AG10803 (cell line): ENCODE measurements at regions not wholly inside any gene's neighbourhood (a gene's known extent, or its start where the extent isn't known, plus 50 kb on each side); places are given as distances from the start of the nearest gene placed in this dataset.
"Not testable (repeated sequence)": the region's sequence is repeated elsewhere in the genome, so short reads cannot be mapped to it uniquely, and the experiment has no call there.

ENCODE experiments used
- DNase-seq: peaks from one replicate; pipeline ENCODE4 v3.0.0; 2010; ENCODE audit warnings: low read depth
- H3K4me3 ChIP-seq: 2 replicates; pipeline ENCODE4 v1.5.1; 2011; ENCODE audit warnings: mild to moderate bottlenecking, low read length, control low read depth
- CTCF ChIP-seq: conservative IDR thresholded peaks from 2 replicates; pipeline ENCODE4 v1.5.1; 2011; ENCODE audit warnings: mild to moderate bottlenecking, low read length, control low read depth, inconsistent platforms

DNA sequence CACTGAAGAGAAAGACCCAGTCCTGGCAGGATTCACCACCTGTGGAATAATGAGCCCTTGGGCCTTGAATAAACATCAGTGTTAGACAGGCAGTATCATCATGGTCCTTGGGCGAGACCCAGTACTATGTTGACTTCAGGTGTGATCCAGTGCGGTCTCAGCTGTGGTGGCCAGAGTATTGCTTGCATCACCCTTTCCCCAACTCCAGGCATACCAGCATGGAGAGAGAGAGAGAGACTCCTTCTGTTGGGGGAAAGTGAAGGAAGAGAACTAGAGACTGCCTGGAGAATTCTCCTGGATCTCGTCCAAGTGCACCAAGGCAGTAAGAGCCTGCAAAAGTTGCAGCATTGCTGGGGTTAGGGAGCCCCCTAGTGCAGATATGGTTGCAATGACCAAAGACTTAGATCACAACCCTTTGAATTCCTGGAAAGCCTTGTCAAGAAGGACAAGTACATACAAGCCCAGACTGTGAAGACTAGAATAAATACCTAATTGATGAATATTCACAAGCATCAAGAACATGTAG, 61.1 kb upstream of the VAMP7 start:
- DNase-seq, result peak; percentile 86
- H3K4me3 ChIP-seq, result no peak overlapping the region
- peak; percentile 72 for TF ChIP-seq CTCF

DNA sequence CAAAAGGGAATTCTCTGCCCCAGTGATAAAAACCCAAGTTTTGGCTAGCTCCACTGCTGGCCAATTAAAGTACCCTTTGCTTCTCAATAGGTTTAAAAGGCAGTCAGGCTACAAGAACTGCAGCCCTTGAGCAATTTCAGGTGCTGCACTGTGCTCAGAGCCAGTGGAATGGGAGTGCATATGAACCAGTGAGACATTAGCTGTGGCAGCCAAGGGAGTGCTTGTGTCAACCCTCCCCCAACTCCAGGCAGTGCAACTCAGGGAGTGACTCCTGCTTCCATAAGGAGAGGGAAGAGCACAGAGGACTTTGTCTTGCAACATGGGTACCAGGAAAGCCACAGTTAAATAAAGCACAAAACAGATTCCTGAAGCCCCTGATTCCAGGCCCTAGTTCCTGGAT, 61.6 kb upstream of the VAMP7 start:
- peak; percentile 6 for DNase-seq
- no peak for TF ChIP-seq CTCF
- H3K4me3 ChIP-seq, result no peak overlapping the region

DNA sequence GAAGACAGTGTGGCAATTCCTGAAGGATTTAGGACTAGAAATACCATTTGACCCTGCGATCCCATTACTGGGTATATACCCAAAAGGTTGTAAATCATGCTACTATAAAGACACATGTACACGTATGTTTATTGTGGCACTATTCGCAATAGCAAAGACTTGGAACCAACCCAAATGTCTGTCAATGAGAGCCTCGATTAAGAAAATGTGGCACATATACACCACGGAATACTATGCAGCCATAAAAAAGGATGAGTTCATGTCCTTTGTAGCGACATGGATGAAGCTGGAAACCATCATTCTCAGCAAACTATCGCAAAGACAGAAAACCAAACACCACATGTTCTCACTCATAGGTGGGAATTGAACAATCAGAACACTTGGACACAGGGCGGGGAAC, 66.8 kb upstream of the VAMP7 start:
- not testable (repeated sequence) for H3K4me3 ChIP-seq, DNase-seq

- TF ChIP-seq CTCF, result no peak
- DNase-seq, result no peak
- H3K4me3 ChIP-seq, result no peak overlapping the region
Measured at GRCh38 chrX:155779831-155780230, 101.3 kb upstream of the VAMP7 start.

DNA sequence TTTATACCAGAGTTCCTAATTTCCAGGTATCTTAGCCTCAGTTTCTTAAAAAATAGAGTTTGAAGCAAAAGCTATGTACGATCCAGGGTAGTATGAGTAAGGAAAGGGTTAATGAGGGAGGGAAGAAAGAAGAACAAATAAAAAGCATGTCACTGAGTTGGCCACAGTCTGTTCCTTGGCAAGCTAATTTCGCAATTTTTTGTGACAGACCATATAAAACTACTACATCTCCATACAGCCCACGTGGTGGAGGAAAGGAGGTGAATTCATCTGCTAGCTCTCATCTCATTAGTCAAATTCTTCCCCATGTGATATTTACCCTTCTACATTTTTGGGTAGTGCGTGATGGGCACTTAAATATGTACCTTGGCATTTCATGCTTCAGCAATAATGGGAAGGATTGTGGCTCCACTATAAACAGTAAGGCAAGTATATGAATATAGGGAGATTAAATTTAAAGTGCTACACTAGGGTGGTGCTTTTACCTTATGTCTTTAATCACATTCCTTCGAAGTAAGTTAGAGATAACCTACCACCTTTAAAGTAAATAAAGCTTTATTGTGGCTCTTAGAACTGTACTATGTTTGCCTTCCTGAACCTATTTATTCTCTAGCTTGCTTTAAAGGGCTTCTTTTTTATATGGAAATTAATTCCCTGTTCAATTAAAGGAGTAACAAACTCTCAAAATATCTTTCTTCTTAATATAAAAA, 102.1 kb upstream of the VAMP7 start:
- TF ChIP-seq CTCF, result no peak
- no peak for DNase-seq
- H3K4me3 ChIP-seq, result no peak overlapping the region

- DNase-seq, result no peak
- H3K4me3 ChIP-seq, result no peak overlapping the region
- no peak for TF ChIP-seq CTCF
Measured at GRCh38 chrX:155774387-155774786, 106.8 kb upstream of the VAMP7 start.

- no peak for TF ChIP-seq CTCF
- H3K4me3 ChIP-seq, result peak overlapping the region; percentile 55
- DNase-seq, result peak; percentile 70
Measured at GRCh38 chrX:155767876-155768769, 113.0 kb upstream of the VAMP7 start.
